ENCODE measurements at regions not wholly inside any gene's neighbourhood (a gene's known extent, or its start where the extent isn't known, plus 50 kb on each side); places are given as distances from the start of the nearest gene placed in this dataset.

GRCh38 chr17:70024253-70024652 lies 50.8 kb upstream of the KCNJ16 start:
- no peak for DNase-seq

Data from fibroblast of skin of scalp (primary cell).